GM12891 (cell line): ENCODE measurements at regions not wholly inside any gene's neighbourhood (a gene's known extent, or its start where the extent isn't known, plus 50 kb on each side); places are given as distances from the start of the nearest gene placed in this dataset.

Experiments
- POLR2A ChIP-seq: IDR thresholded peaks from 2 replicates; pipeline ENCODE4 v1.6.1; 2011; ENCODE audit warnings: low read depth, low read length, control low read depth
- TAF1 ChIP-seq: IDR thresholded peaks from 2 replicates; pipeline ENCODE4 v1.6.1; 2011; ENCODE audit warnings: low read depth, low read length, control low read depth

DNA sequence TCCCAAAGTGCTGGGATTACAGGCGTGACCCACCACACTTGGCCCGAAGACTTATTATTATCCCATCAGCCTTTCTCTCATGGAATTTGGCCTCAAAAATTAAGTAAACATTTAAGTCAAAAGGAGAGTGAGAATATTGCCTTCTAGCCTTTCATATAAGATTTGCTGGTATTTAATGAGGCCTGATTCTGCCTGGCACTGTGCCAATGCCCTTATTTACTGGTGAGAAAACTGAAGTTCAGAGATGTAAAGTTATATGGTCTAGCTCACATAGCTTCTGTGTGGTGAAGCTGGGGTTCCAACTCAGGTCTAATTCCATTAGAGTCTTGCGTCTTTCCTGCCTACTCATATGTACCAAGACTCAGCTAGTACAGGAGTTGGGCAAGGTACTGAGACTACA, 260.2 kb downstream of the SDHAF3 start:
- TF ChIP-seq POLR2A = no peak
- no peak for TF ChIP-seq TAF1
